GM19463 (cell line): ENCODE measurements at regions not wholly inside any gene's neighbourhood (a gene's known extent, or its start where the extent isn't known, plus 50 kb on each side); places are given as distances from the start of the nearest gene placed in this dataset.

ENCODE experiments used
- ATAC-seq: cut with Tn5 transposase; IDR thresholded peaks from one replicate; pipeline ENCODE4 v1.9.1; 2021; ENCODE audit warnings: mild to moderate bottlenecking, moderate library complexity; ENCODE audit not compliant: unreplicated experiment

GRCh38 chr5:51449026-51449425, 65.8 kb downstream of the ISL1 start:
- ATAC-seq: no peak

GRCh38 chr5:51452562-51452961, 69.3 kb downstream of the ISL1 start:
- no peak for ATAC-seq

DNA sequence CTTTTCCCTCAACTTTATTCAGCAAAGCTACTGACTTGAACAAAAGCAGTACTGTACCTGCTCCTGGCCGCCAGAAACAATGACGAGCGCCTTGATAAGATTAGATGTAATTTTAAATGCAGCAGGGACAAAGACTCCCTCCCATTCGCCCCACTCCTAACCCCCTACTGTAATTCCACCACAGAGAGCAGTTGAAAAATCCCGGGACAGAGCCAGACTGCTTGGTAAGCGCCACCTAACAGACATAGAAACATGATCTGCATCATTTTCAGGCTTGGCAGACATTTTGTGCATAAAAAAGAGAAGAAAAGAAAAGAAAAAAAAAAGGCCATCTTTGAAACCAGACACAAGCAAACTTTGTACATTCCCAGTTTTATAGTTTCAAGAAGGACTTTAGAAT, 81.9 kb downstream of the ISL1 start:
- ATAC-seq: no peak

DNA sequence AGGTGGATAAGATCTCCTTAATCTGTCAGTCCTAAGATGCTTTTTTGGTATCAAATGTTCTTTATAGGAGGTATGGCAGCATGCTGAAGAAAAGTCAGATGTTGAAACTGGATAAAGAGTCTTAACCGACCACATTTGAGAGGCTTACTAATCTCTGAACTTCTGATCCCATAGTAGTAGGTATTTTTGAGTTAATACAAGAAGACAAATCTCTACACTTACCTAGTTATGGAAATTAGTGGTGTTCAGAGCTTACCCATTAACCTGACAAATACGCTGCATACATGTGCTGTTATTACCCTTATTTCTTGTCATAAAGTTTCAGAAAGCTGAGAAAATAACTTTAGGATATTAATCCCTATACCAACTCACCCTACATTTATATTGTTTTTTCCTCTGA, 83.0 kb downstream of the ISL1 start:
- ATAC-seq: no peak

DNA sequence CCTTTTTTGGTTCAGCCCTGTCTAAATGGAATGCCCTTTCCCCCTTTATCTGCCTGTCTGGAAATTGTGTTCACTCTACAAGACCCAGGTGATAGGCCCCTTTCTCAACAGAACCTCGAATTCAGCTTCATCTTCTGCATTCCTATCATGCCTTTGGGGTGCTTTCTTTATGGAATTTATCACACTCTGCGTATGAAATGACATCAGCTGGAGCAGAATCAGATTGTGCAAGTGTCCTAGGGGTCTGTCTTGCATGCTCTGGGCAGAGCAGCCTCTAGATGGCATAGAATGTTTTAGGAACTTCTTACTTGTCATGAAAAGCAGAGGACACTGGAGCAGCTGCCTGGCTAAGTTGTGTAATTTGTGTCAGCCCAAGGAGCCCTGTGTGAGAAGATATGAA, 84.9 kb downstream of the ISL1 start:
- no peak for ATAC-seq

- no peak for ATAC-seq
These were observed 88.4 kb downstream of the ISL1 start for GRCh38 chr5:51471630-51472029.

DNA sequence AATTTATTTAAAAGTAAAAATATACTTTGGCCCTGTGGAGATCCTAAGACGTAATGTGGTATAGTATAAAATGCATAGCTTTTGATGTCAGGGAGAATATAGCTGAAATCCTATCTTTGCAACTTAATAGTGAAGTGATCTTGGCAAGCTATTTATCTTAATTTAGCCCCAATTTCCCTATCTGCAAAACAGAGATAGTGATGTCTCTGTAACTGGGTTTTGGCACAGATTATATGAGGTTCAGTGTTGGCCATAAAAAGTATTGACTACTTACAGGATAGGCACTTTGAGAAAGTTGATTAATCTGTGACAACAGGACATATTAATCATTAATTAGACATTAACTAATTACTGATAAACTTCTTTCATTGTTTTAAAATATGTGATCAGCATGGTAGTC, 89.2 kb downstream of the ISL1 start:
- no peak for ATAC-seq

DNA sequence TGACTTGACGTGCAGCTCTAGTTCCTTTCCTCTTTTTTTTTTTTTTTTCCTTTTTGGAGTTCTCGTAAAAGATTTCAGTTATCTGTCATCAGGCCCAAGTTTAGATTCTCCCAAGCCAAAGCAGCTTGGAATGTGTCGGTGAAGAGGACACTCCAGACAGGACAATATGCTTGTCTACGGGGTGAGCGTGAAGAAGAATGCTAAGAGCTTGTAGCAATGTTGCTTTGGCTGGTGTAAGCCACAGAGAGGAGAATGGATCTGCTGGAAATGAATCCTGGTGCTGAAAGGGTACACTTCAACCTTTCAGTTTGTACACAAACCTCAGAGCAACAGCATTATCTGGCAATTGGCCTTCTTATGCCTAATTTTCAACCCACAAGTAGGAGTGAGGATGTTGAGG, 92.4 kb downstream of the ISL1 start:
- no peak for ATAC-seq

DNA sequence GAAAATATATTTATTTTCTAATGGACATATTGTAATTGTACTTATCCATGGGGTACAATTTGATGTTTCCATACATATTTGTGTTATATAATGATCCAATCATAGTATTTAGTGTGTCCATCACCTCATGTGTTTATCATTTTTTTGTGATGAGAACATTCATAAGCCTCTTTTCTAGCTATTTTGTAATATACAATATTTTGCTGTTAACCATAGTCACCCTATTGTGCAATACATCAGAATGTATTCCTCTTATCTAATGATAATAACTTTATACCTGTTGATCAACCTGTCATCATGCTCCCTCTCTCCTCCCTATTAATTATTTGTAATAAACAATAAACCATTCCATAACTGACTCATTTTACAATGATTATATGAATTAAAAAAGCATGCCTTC, 93.2 kb downstream of the ISL1 start:
- no peak for ATAC-seq

DNA sequence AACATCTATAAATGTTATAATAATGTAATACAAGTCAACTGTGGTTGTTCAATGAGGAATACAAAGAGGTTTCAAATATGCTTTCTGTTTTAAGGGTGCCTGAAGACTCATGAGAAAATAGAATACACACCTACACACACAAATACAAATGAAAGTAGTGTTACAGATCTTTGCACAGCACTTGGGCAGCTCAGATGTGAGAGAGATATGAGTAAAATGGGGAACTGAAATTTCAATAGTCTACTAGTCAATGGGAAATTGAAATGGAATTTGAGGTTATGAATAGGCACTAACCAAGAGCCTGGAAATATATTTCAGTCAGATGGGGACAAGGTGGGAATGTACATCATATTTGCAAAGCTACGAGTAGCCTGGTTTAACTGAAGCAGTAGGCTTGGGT, 96.6 kb downstream of the ISL1 start:
- ATAC-seq: peak; percentile 79

GRCh38 chr5:51484326-51484725, 101.1 kb downstream of the ISL1 start:
- no peak for ATAC-seq

- no peak for ATAC-seq
These were observed 102.9 kb downstream of the ISL1 start for GRCh38 chr5:51486158-51486557.

DNA sequence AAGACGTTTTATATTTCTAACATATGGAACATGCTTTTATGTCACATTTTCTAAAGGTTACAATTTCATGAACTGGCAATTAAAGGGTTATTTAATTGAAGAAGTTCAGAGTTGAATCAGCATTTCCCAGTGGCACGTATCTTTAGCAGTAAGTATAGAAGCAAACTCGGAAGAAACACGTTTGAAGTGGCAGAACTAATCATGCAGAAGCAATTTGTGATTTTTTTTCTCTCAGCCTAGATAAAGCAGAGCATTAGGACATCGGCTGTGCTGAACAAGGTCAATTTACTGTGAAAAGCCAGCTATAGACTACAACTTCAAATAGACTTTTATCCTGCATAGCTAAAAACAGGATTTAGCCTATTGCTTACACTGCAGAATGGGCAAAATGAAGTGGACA, 104.7 kb downstream of the ISL1 start:
- no peak for ATAC-seq

GRCh38 chr5:51488803-51489642, 105.8 kb downstream of the ISL1 start:
- no peak for ATAC-seq

GRCh38 chr5:51494821-51495220, 111.6 kb downstream of the ISL1 start:
- no peak for ATAC-seq

DNA sequence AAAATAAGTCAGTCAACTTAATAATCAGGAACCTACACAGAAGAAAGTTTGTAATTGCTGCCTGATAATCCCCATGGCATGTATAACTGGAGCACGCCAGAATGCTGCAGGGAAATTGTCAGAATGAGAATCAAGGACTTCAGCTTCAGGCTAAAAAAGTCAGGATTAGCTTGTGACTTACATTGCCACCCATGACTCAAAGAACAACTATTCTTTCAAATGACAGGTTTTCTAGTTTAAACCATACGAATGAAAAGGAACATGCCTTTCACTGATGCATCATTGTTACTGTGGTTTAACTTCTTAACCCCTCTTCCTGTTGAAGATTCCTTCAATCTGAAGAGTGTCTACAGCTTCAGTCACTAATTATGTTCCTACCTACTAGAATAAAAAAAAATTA, 112.4 kb downstream of the ISL1 start:
- ATAC-seq: no peak

DNA sequence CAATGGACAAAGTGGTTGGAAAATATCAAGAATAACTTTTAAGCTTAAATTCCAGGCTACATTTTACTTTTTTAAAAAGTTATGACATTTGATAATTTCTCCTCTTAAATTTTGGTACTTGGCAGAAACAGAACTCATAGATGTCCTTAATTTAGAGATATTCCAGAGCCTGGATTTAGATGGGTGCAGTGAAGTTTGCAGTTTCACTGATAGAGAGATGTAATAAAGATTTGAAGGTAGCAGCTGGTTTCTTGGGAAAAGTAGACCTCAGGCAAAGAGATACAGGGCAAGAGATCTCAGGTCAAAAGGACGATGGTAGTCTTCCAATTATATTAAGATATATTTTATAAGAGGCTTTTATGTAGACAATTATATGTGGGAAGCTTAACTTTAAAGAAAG, 134.6 kb downstream of the ISL1 start:
- no peak for ATAC-seq

GRCh38 chr5:51518607-51519006, 135.4 kb downstream of the ISL1 start:
- ATAC-seq: no peak

- no peak for ATAC-seq
These were observed 138.3 kb downstream of the ISL1 start for GRCh38 chr5:51521583-51521982.

DNA sequence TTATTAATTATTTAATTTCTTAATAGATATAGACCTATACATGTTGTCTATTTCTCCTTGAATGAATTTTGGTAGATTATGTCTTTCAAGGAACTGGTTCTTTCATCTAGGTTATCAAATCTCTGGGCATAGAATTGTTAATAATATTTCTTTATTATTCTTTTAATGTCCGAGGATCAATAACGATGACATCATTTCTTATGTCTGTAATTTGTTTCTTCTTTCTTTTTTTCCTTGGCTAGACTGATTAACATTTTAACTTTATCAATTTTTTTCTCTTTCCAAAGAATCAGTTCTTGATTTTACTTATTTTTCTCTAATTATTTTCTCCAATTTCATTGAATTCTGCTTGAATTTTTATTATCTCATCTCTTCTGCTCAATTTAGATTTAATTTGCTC, 156.0 kb downstream of the ISL1 start:
- ATAC-seq: no peak

GRCh38 chr5:51544031-51544785, 161.0 kb downstream of the ISL1 start:
- no peak for ATAC-seq

- ATAC-seq: no peak
These were observed 173.6 kb downstream of the ISL1 start for GRCh38 chr5:51556833-51557232.
